SK-N-SH treated with all-trans-retinoic acid at 6 μM for 48 hours (cell line): ENCODE measurements at regions not wholly inside any gene's neighbourhood (a gene's known extent, or its start where the extent isn't known, plus 50 kb on each side); places are given as distances from the start of the nearest gene placed in this dataset.

Experiments
- ATAC-seq: fragments of 200-7000 bp; cut with Tn5 transposase; 3 replicates; pipeline ENCODE4 v1.9.1; 2020; ENCODE audit warnings: mild to moderate bottlenecking, moderate library complexity
- ARNTL ChIP-seq: fragments of 450-650 bp; formaldehyde crosslinking; IDR thresholded peaks from 2 replicates; pipeline ENCODE4 v1.5.0; 2020; ENCODE audit warnings: low read depth, mild to moderate bottlenecking, moderate library complexity, borderline replicate concordance
- CREB5 ChIP-seq: fragments of 250-450 bp; sonication (Bioruptor Pico); IDR thresholded peaks from 2 replicates; pipeline ENCODE4 v1.5.1; 2020; ENCODE audit warnings: low read depth, mild to moderate bottlenecking, moderate library complexity
- CSDC2 ChIP-seq: fragments of 250-450 bp; sonication (Bioruptor Pico); IDR thresholded peaks from 2 replicates; pipeline ENCODE4 v1.5.0; 2020; ENCODE audit warnings: mild to moderate bottlenecking, moderate library complexity
- CSRNP3 ChIP-seq: fragments of 250-450 bp; sonication (Bioruptor Pico); IDR thresholded peaks from 2 replicates; pipeline ENCODE4 v1.5.1; 2021; ENCODE audit warnings: mild to moderate bottlenecking, moderate library complexity
- ESRRG ChIP-seq: fragments of 250-450 bp; sonication (Bioruptor Pico); IDR thresholded peaks from 2 replicates; pipeline ENCODE4 v1.6.1; 2021; ENCODE audit warnings: mild to moderate bottlenecking
- GLIS3 ChIP-seq: fragments of 250-450 bp; sonication (Bioruptor Pico); IDR thresholded peaks from 2 replicates; pipeline ENCODE4 v1.5.0; 2020; ENCODE audit warnings: mild to moderate bottlenecking, moderate library complexity
- ISL1 ChIP-seq: fragments of 250-450 bp; sonication (Bioruptor Pico); IDR thresholded peaks from 2 replicates; pipeline ENCODE4 v2.1.2; 2022; ENCODE audit warnings: mild to moderate bottlenecking, moderate library complexity
- OSR1 ChIP-seq: fragments of 250-450 bp; sonication (Bioruptor Pico); IDR thresholded peaks from 2 replicates; pipeline ENCODE4 v1.8.0; 2022; ENCODE audit warnings: moderate library complexity, mild to moderate bottlenecking, inconsistent platforms
- PATZ1 ChIP-seq: fragments of 250-450 bp; sonication (Bioruptor Pico); IDR thresholded peaks from 2 replicates; pipeline ENCODE4 v1.8.0; 2020; ENCODE audit warnings: mild to moderate bottlenecking, moderate library complexity, borderline replicate concordance
- POU6F1 ChIP-seq: fragments of 250-450 bp; sonication (Bioruptor Pico); IDR thresholded peaks from 2 replicates; pipeline ENCODE4 v1.8.0; 2021; ENCODE audit warnings: low read depth, mild to moderate bottlenecking, moderate library complexity, borderline replicate concordance
- PPARA ChIP-seq: fragments of 250-450 bp; sonication (Bioruptor Pico); IDR thresholded peaks from 2 replicates; pipeline ENCODE4 v1.5.0; 2020; ENCODE audit warnings: mild to moderate bottlenecking, borderline replicate concordance
- RARB ChIP-seq: fragments of 250-450 bp; sonication (Bioruptor Pico); IDR thresholded peaks from 2 replicates; pipeline ENCODE4 v1.8.0; 2021; ENCODE audit warnings: mild to moderate bottlenecking, moderate library complexity
- SNAI2 ChIP-seq: fragments of 250-450 bp; sonication (Bioruptor Pico); IDR thresholded peaks from 2 replicates; pipeline ENCODE4 v1.5.0; 2020; ENCODE audit warnings: mild to moderate bottlenecking, moderate library complexity
- TCF4 ChIP-seq: fragments of 250-450 bp; sonication (Bioruptor Pico); IDR thresholded peaks from 2 replicates; pipeline ENCODE4 v1.8.0; 2021; ENCODE audit warnings: mild to moderate bottlenecking, moderate library complexity, borderline replicate concordance
- TOX ChIP-seq: fragments of 250-450 bp; sonication (Bioruptor Pico); IDR thresholded peaks from 2 replicates; pipeline ENCODE4 v1.8.0; 2021; ENCODE audit warnings: mild to moderate bottlenecking, moderate library complexity, borderline replicate concordance
- TSHZ2 ChIP-seq: fragments of 250-450 bp; sonication (Bioruptor Pico); IDR thresholded peaks from 2 replicates; pipeline ENCODE4 v1.5.0; 2020; ENCODE audit warnings: mild to moderate bottlenecking, moderate library complexity
- ZC3H10 ChIP-seq: fragments of 250-450 bp; sonication (Bioruptor Pico); IDR thresholded peaks from 2 replicates; pipeline ENCODE4 v1.5.1; 2021; ENCODE audit warnings: mild to moderate bottlenecking, moderate library complexity
- ZFP3 ChIP-seq: fragments of 250-450 bp; sonication (Bioruptor Pico); IDR thresholded peaks from 2 replicates; pipeline ENCODE4 v1.5.0; 2020; ENCODE audit warnings: mild to moderate bottlenecking, moderate library complexity
- ZFP30 ChIP-seq: fragments of 450-650 bp; formaldehyde crosslinking; IDR thresholded peaks from 2 replicates; pipeline ENCODE4 v1.5.0; 2022; ENCODE audit warnings: mild to moderate bottlenecking, moderate library complexity
- ZNF565 ChIP-seq: fragments of 450-650 bp; formaldehyde crosslinking; conservative IDR thresholded peaks from 2 replicates; pipeline ENCODE4 v1.5.0; 2020; ENCODE audit warnings: low read depth, mild to moderate bottlenecking, moderate library complexity
- ZNF70 ChIP-seq: fragments of 450-650 bp; formaldehyde crosslinking; IDR thresholded peaks from 2 replicates; pipeline ENCODE4 v1.5.0; 2020; ENCODE audit warnings: mild to moderate bottlenecking, moderate library complexity
- ZNF8 ChIP-seq: fragments of 450-650 bp; formaldehyde crosslinking; IDR thresholded peaks from 2 replicates; pipeline ENCODE4 v1.5.0; 2020; ENCODE audit warnings: mild to moderate bottlenecking, moderate library complexity

GRCh38 chr6:141209890-141210289 lies 922.8 kb upstream of the GJE1 start:
- no peak for ATAC-seq
- TF ChIP-seq ZNF565 (CRISPR knock-in tag) (no peak), GLIS3 (CRISPR knock-in tag) (no peak), ZNF70 (CRISPR knock-in tag) (no peak), ESRRG (CRISPR knock-in tag) (no peak), CREB5 (CRISPR knock-in tag) (no peak), RARB (CRISPR knock-in tag) (no peak), ZNF8 (CRISPR knock-in tag) (no peak), ZFP30 (CRISPR knock-in tag) (no peak), OSR1 (CRISPR knock-in tag) (no peak), ZC3H10 (CRISPR knock-in tag) (no peak), TCF4 (CRISPR knock-in tag) (no peak), SNAI2 (CRISPR knock-in tag) (no peak), TSHZ2 (no peak), ZFP3 (no peak), ISL1 (CRISPR knock-in tag) (no peak), PPARA (CRISPR knock-in tag) (no peak), TOX (CRISPR knock-in tag) (no peak), CSRNP3 (CRISPR knock-in tag) (no peak), CSDC2 (CRISPR knock-in tag) (no peak), PATZ1 (CRISPR knock-in tag) (no peak)

GRCh38 chr6:141208101-141208500 lies 924.6 kb upstream of the GJE1 start:
- ATAC-seq: no peak
- no peak for TF ChIP-seq CREB5 (CRISPR knock-in tag)
- no peak for TF ChIP-seq ZNF8 (CRISPR knock-in tag)
- TF ChIP-seq TOX (CRISPR knock-in tag): no peak
- no peak for TF ChIP-seq ZFP3
- TF ChIP-seq ZFP30 (CRISPR knock-in tag): no peak
- no peak for TF ChIP-seq CSDC2 (CRISPR knock-in tag)
- no peak for TF ChIP-seq SNAI2 (CRISPR knock-in tag)
- TF ChIP-seq ARNTL (CRISPR knock-in tag): no peak
- TF ChIP-seq ZNF565 (CRISPR knock-in tag): no peak
- TF ChIP-seq GLIS3 (CRISPR knock-in tag): no peak

- ATAC-seq: peak; percentile 88
Measured at GRCh38 chr6:141203902-141204575, 928.7 kb upstream of the GJE1 start.

More at GRCh38 chr6:141203902-141204575, 928.7 kb upstream of the GJE1 start:
- TF ChIP-seq POU6F1 (no peak), RARB (CRISPR knock-in tag) (no peak), TCF4 (CRISPR knock-in tag) (no peak)
